OCI-LY1 (cell line): ENCODE measurements at regions not wholly inside any gene's neighbourhood (a gene's known extent, or its start where the extent isn't known, plus 50 kb on each side); places are given as distances from the start of the nearest gene placed in this dataset.

Source experiments
- CTCF ChIP-seq: fragments of 200-600 bp; sonication (generic), shearing (Covaris generic); IDR thresholded peaks from 2 replicates; pipeline ENCODE4 v1.5.1; 2017; ENCODE audit warnings: mild to moderate bottlenecking, antibody characterized with exemption, low read length, moderate library complexity, mixed read lengths
- EZH2 ChIP-seq: fragments of 200-600 bp; sonication (generic), shearing (Covaris generic); IDR thresholded peaks from 2 replicates; pipeline ENCODE4 v1.8.0; 2017; ENCODE audit warnings: borderline replicate concordance, mixed run types, mild to moderate bottlenecking, antibody characterized with exemption, low read length, moderate library complexity, mixed read lengths

GRCh38 chr12:112627851-112628250, 163.7 kb upstream of the RPH3A start:
- TF ChIP-seq CTCF (no peak), EZH2 (no peak)
